GM23248 (cell line): ENCODE measurements at regions not wholly inside any gene's neighbourhood (a gene's known extent, or its start where the extent isn't known, plus 50 kb on each side); places are given as distances from the start of the nearest gene placed in this dataset.
"Not testable (repeated sequence)": the region's sequence is repeated elsewhere in the genome, so short reads cannot be mapped to it uniquely, and the experiment has no call there.

Experiments
- DNase-seq: peaks from one replicate; pipeline ENCODE4 v3.0.0-alpha.2; 2015
- H2AFZ ChIP-seq: fragments of 200-600 bp; sonication (generic); 2 replicates; pipeline ENCODE4 v1.6.1; 2016; ENCODE audit warnings: antibody characterized with exemption
- H3F3A ChIP-seq: fragments of 200-600 bp; sonication (generic); 2 replicates; pipeline ENCODE4 v1.6.1; 2016; ENCODE audit warnings: mild to moderate bottlenecking, antibody characterized with exemption, mixed run types; ENCODE audit not compliant: insufficient read depth
- H3K27ac ChIP-seq: fragments of 200-600 bp; sonication (generic); 2 replicates; pipeline ENCODE4 v1.5.1; 2016; ENCODE audit warnings: mild to moderate bottlenecking
- H3K27me3 ChIP-seq: fragments of 200-600 bp; sonication (generic); replicated peaks from 2 replicates; pipeline ENCODE4 v1.6.1; 2016; ENCODE audit warnings: mild to moderate bottlenecking; ENCODE audit not compliant: insufficient read depth
- H3K36me3 ChIP-seq: fragments of 200-600 bp; sonication (generic); 2 replicates; pipeline ENCODE4 v1.6.1; 2016; ENCODE audit warnings: low read depth, mild to moderate bottlenecking
- H3K4me1 ChIP-seq: fragments of 200-600 bp; sonication (generic); 2 replicates; pipeline ENCODE4 v1.6.1; 2016; ENCODE audit warnings: mild to moderate bottlenecking; ENCODE audit not compliant: insufficient read depth
- H3K4me2 ChIP-seq: fragments of 200-600 bp; sonication (generic); one replicate; pipeline ENCODE4 v1.6.1; 2016; ENCODE audit warnings: mild to moderate bottlenecking; ENCODE audit not compliant: unreplicated experiment
- H3K4me3 ChIP-seq: fragments of 200-600 bp; sonication (generic); 2 replicates; pipeline ENCODE4 v1.5.1; 2016; ENCODE audit warnings: mild to moderate bottlenecking
- H3K79me2 ChIP-seq: fragments of 200-600 bp; sonication (generic); 2 replicates; pipeline ENCODE4 v1.6.1; 2016; ENCODE audit warnings: mild to moderate bottlenecking; ENCODE audit not compliant: insufficient read depth
- H3K9ac ChIP-seq: fragments of 200-600 bp; sonication (generic); 2 replicates; pipeline ENCODE4 v1.6.1; 2016; ENCODE audit warnings: mild to moderate bottlenecking
- H3K9me2 ChIP-seq: fragments of 200-600 bp; sonication (generic); 2 replicates; pipeline ENCODE4 v1.6.1; 2016; ENCODE audit warnings: mixed run types, mild to moderate bottlenecking, moderate library complexity; ENCODE audit not compliant: insufficient read depth
- H3K9me3 ChIP-seq: fragments of 200-600 bp; sonication (generic); one replicate; pipeline ENCODE4 v1.6.1; 2017; ENCODE audit warnings: low read depth
- H4K20me1 ChIP-seq: fragments of 200-600 bp; sonication (generic); 2 replicates; pipeline ENCODE4 v1.6.0; 2016; ENCODE audit not compliant: insufficient read depth
- EZH2 ChIP-seq: fragments of 200-600 bp; sonication (generic); IDR thresholded peaks from 2 replicates; pipeline ENCODE4 v1.6.1; 2018; ENCODE audit warnings: antibody characterized with exemption, mild to moderate bottlenecking; ENCODE audit not compliant: insufficient read depth, poor library complexity, severe bottlenecking
- EZH2phosphoT487 ChIP-seq: fragments of 200-600 bp; sonication (generic); IDR thresholded peaks from 2 replicates; pipeline ENCODE4 v1.6.1; 2018; ENCODE audit warnings: antibody characterized with exemption, moderate library complexity, mild to moderate bottlenecking, low read depth; ENCODE audit not compliant: insufficient read depth
- WGBS, 2 experiments: methylation state at CpG; one replicate each; pipeline ENCODE4 v1.1.6; 2015 to 2017; ENCODE audit warnings: low lambda C conversion rate in 2 of 2, low coverage in 1 of 2; ENCODE audit errors: missing lambda C conversion rate in 2 of 2; 5-methylcytosine and 5-hydroxymethylcytosine counted together
- in situ Hi-C: fragments of 300-500 bp; cut with MboI; formaldehyde crosslinking; loops from 2 replicates; pipeline ENCODE4 v1.15.0; 2020

GRCh38 chr7:3179456-3179855 lies 121.6 kb upstream of the SDK1 start:
- Histone ChIP-seq H3K27ac (no peak overlapping the region), H2AFZ (no peak overlapping the region), H3K79me2 (no peaks in the 10 kb centered on the region), H3K9me3 (no peaks in the 10 kb centered on the region), H3K9ac (no peak overlapping the region), H3K4me2 (no peak overlapping the region), H3F3A (no peaks in the 10 kb centered on the region), H3K36me3 (no peaks in the 10 kb centered on the region), H3K4me3 (no peak overlapping the region), H3K27me3 (no peaks in the 10 kb centered on the region), H3K9me2 (no peaks in the 10 kb centered on the region), H4K20me1 (no peaks in the 10 kb centered on the region), H3K4me1 (no peaks in the 10 kb centered on the region)
- 49 to 54% methylated on average over 8 of the region's 8 CpGs for WGBS, 2 experiments
- in situ Hi-C loops, result no loop called here
- no peak for DNase-seq
- TF ChIP-seq EZH2, result no peak
- no peak for TF ChIP-seq EZH2phosphoT487

GRCh38 chr7:3180604-3181003 lies 120.4 kb upstream of the SDK1 start:
- Histone ChIP-seq H3K4me2 (no peak overlapping the region), H3K9me3 (no peaks in the 10 kb centered on the region), H3K4me3 (no peak overlapping the region), H3K79me2 (no peaks in the 10 kb centered on the region), H3K9ac (no peak overlapping the region), H3K9me2 (no peaks in the 10 kb centered on the region), H3K36me3 (no peaks in the 10 kb centered on the region), H4K20me1 (no peaks in the 10 kb centered on the region), H2AFZ (no peak overlapping the region), H3K27me3 (no peaks in the 10 kb centered on the region), H3K27ac (no peak overlapping the region), H3K4me1 (no peaks in the 10 kb centered on the region), H3F3A (no peaks in the 10 kb centered on the region)
- in situ Hi-C loops, result no loop called here
- DNase-seq, result no peak
- TF ChIP-seq EZH2phosphoT487 (no peak), EZH2 (no peak)
- WGBS, 2 experiments, result 55 to 60% methylated on average over 8 of the region's 8 CpGs

GRCh38 chr7:3182055-3182454 lies 119.0 kb upstream of the SDK1 start:
- DNase-seq, H3K4me1 ChIP-seq, H3K27me3 ChIP-seq, H3K9ac ChIP-seq, H3K36me3 ChIP-seq, H3K4me3 ChIP-seq, H3K9me3 ChIP-seq, H3K9me2 ChIP-seq, H2AFZ ChIP-seq, H3F3A ChIP-seq, H3K4me2 ChIP-seq, H3K79me2 ChIP-seq, in situ Hi-C loops, H3K27ac ChIP-seq, H4K20me1 ChIP-seq: not testable (repeated sequence)
- 23 to 27% methylated on average over 4 of the region's 4 CpGs for WGBS, 2 experiments

- Histone ChIP-seq H4K20me1 (no peaks in the 10 kb centered on the region), H3F3A (no peaks in the 10 kb centered on the region), H3K36me3 (no peaks in the 10 kb centered on the region), H3K4me2 (no peak overlapping the region), H3K9ac (no peak overlapping the region), H2AFZ (no peak overlapping the region), H3K9me2 (no peaks in the 10 kb centered on the region), H3K4me1 (no peaks in the 10 kb centered on the region), H3K27me3 (no peaks in the 10 kb centered on the region), H3K9me3 (no peaks in the 10 kb centered on the region), H3K4me3 (no peak overlapping the region), H3K27ac (no peak overlapping the region), H3K79me2 (no peaks in the 10 kb centered on the region)
- TF ChIP-seq EZH2 (no peak), EZH2phosphoT487 (no peak)
- in situ Hi-C loops, result no loop called here
- WGBS, 2 experiments, result 32 to 34% methylated on average over 18 of the region's 18 CpGs
- no peak for DNase-seq
Measured at GRCh38 chr7:3187444-3188040, 113.5 kb upstream of the SDK1 start.

GRCh38 chr7:3188946-3189345 lies 112.1 kb upstream of the SDK1 start:
- Histone ChIP-seq H3K4me1 (no peaks in the 10 kb centered on the region), H3K4me3 (no peak overlapping the region), H3K9ac (no peak overlapping the region), H4K20me1 (no peaks in the 10 kb centered on the region), H3K27ac (no peak overlapping the region), H3F3A (no peaks in the 10 kb centered on the region), H3K27me3 (no peaks in the 10 kb centered on the region), H3K9me2 (no peaks in the 10 kb centered on the region), H3K36me3 (no peaks in the 10 kb centered on the region), H3K4me2 (no peak overlapping the region), H3K79me2 (no peaks in the 10 kb centered on the region), H2AFZ (no peak overlapping the region), H3K9me3 (no peaks in the 10 kb centered on the region)
- DNase-seq, result no peak
- no peak for TF ChIP-seq EZH2phosphoT487
- no peak for TF ChIP-seq EZH2
- in situ Hi-C loops, result no loop called here
- WGBS, 2 experiments, result 52 to 60% methylated on average over 9 of the region's 9 CpGs
